LNCaP clone FGC (cell line): ENCODE measurements at regions not wholly inside any gene's neighbourhood (a gene's known extent, or its start where the extent isn't known, plus 50 kb on each side); places are given as distances from the start of the nearest gene placed in this dataset.

Source experiments
- DNase-seq: peaks from one replicate; pipeline ENCODE4 v3.0.0-alpha.2; 2011; ENCODE audit warnings: low read depth
- H3K4me3 ChIP-seq: 2 replicates; pipeline ENCODE4 v1.5.1; 2011; ENCODE audit warnings: mild to moderate bottlenecking, low read depth, low read length, control low read depth
- CTCF ChIP-seq: IDR thresholded peaks from 2 replicates; pipeline ENCODE4 v1.5.1; 2012; ENCODE audit warnings: mild to moderate bottlenecking; ENCODE audit not compliant: control insufficient read depth, insufficient read depth; ENCODE audit errors: extremely low read depth

- TF ChIP-seq CTCF: no peak
- DNase-seq: no peak
- H3K4me3 ChIP-seq: no peak overlapping the region
These were observed 172.3 kb downstream of the CARTPT start for GRCh38 chr5:71891406-71891805.

GRCh38 chr5:71891856-71892255 lies 172.8 kb downstream of the CARTPT start:
- no peak overlapping the region for H3K4me3 ChIP-seq
- no peak for DNase-seq
- TF ChIP-seq CTCF: no peak

DNA sequence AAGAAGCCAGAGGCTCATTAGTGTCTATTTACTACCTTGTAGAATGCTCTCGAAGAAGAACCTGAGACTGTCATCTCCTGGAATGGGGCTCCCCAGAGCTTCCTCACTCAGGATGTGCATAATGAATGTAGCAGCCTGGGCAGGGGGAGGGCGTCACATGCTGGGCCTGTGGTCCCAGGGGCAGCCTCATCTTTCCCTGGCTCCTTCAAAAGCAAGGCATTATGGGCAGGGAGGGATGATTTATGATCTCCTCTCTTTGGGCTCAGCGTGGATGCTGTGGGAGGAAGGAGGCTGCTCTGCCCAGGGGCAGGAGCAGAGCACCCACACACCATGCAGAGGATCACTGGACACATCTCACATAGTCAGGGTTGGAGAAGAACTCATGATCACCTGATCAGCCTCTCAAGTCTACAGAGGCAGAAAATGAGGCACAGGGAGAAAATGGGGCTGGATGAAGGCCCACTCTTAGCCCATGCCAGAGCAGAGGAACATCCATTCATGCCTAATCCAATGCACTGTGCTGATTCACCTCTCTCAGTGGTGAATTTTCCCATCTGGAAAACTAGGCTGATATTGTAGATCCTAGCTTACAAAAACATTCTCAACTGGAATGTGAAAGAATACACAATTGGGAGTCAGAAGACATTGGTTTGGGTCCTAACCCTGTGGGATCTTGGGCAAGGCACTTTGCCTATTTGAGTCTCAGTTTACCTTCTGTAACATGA lies 173.7 kb downstream of the CARTPT start:
- H3K4me3 ChIP-seq: no peak overlapping the region
- no peak for TF ChIP-seq CTCF
- DNase-seq: no peak

- DNase-seq: no peak
- TF ChIP-seq CTCF: no peak
- no peak overlapping the region for H3K4me3 ChIP-seq
These were observed 174.4 kb downstream of the CARTPT start for GRCh38 chr5:71893451-71893850.

GRCh38 chr5:71894091-71894490 lies 175.0 kb downstream of the CARTPT start:
- DNase-seq: no peak
- TF ChIP-seq CTCF: no peak
- no peak overlapping the region for H3K4me3 ChIP-seq

DNA sequence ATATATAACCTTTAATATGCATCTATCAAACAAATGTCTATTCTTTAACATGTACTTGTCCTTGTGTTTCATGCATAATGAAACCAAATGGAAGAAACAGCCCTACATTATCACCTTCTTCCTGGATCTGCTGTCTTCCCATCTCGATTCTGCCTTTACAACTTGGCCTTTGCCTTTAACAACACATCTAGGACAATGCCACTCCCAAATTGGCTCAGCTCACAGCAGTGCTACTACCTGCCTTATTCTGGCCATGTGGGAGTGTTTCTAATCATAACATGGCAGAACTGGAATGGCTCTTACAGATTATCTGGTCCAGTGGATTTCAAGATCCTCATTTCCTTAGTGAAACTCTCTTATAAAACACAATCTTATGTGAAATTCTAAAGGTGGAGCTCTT lies 176.5 kb downstream of the CARTPT start:
- TF ChIP-seq CTCF: no peak
- no peak overlapping the region for H3K4me3 ChIP-seq

GRCh38 chr5:71899865-71900342 lies 180.8 kb downstream of the CARTPT start:
- TF ChIP-seq CTCF: no peak
- DNase-seq: no peak

More for the DNA sequence above, 176.5 kb downstream of the CARTPT start:
- DNase-seq: no peak

More at GRCh38 chr5:71899865-71900342, 180.8 kb downstream of the CARTPT start:
- H3K4me3 ChIP-seq: no peak overlapping the region
